H1 (cell line): ENCODE measurements at regions not wholly inside any gene's neighbourhood (a gene's known extent, or its start where the extent isn't known, plus 50 kb on each side); places are given as distances from the start of the nearest gene placed in this dataset.

ENCODE experiments used
- CTCF ChIA-PET: fragments of 300-600 bp; sonication (Branson Sonifier 250); formaldehyde crosslinking; loops from one replicate; lab custom pipeline; 2021; ENCODE audit not compliant: partially characterized antibody; lab: Charles Lee
- POLR2A ChIA-PET: fragments of 300-600 bp; sonication (Branson Sonifier 250); formaldehyde crosslinking; loops from one replicate; lab custom pipeline; 2021; ENCODE audit warnings: inconsistent platforms; ENCODE audit not compliant: partially characterized antibody; lab: Charles Lee
- DNase-seq, 2 experiments: peaks; one replicate each; pipeline versions ENCODE4 v3.0.0 to v3.0.0-alpha.2; 2010 to 2022; ENCODE audit warnings: low spot score in 2 of 2, low read depth in 1 of 2, mixed read lengths in 1 of 2
- FAIRE-seq: peaks from 2 replicates; lab custom pipeline; 2011; peaks lifted over from hg19 to GRCh38; lab: Jason Lieb, UNC
- H2AFZ ChIP-seq: 2 replicates; pipeline ENCODE4 v1.8.1; 2012; ENCODE audit warnings: low read length, inconsistent platforms
- H2AK5ac ChIP-seq: 2 replicates; pipeline ENCODE4 v1.6.1; 2013; ENCODE audit warnings: low read depth, low read length
- H2BK120ac ChIP-seq: replicated peaks from 2 replicates; pipeline ENCODE3; 2013; ENCODE audit warnings: low read depth, low read length, inconsistent platforms
- H2BK12ac ChIP-seq: 2 replicates; pipeline ENCODE4 v1.6.1; 2013; ENCODE audit warnings: low read depth, low read length
- H2BK15ac ChIP-seq: 2 replicates; pipeline ENCODE4 v1.6.1; 2013; ENCODE audit warnings: low read length
- H2BK20ac ChIP-seq: 2 replicates; pipeline ENCODE4 v1.6.1; 2013; ENCODE audit warnings: low read length
- H2BK5ac ChIP-seq: 2 replicates; pipeline ENCODE4 v1.6.1; 2013; ENCODE audit warnings: low read depth, low read length
- H3K14ac ChIP-seq: 2 replicates; pipeline ENCODE4 v1.6.1; 2013; ENCODE audit warnings: inconsistent platforms; ENCODE audit not compliant: insufficient read length
- H3K18ac ChIP-seq: 2 replicates; pipeline ENCODE4 v1.6.1; 2013; ENCODE audit warnings: low read length; ENCODE audit errors: extremely low read depth
- H3K23ac ChIP-seq: 2 replicates; pipeline ENCODE4 v1.6.1; 2013; ENCODE audit warnings: inconsistent platforms; ENCODE audit not compliant: insufficient read length
- H3K23me2 ChIP-seq: 2 replicates; pipeline ENCODE4 v1.6.1; 2013; ENCODE audit warnings: low read depth, low read length
- H3K27ac ChIP-seq: 2 replicates; pipeline ENCODE4 v1.6.1; 2011; ENCODE audit warnings: low read depth, low read length, inconsistent platforms
- H3K27me3 ChIP-seq, 4 experiments: replicated peaks in 1 of 4; 1 replicate in 1 of 4; 2 replicates in 3 of 4; pipeline versions ENCODE4 v1.6.1 to v1.8.1; 2011 to 2013; ENCODE audit warnings: low read length in 3 of 4, mild to moderate bottlenecking in 3 of 4, inconsistent platforms in 2 of 4, mixed read lengths in 2 of 4, moderate library complexity in 1 of 4; ENCODE audit not compliant: control insufficient read depth in 3 of 4, insufficient read depth in 3 of 4; ENCODE audit errors: extremely low read depth in 1 of 4
- H3K36me3 ChIP-seq, 4 experiments: 2 replicates each; pipeline versions ENCODE4 v1.6.1 to v1.8.1; 2011 to 2013; ENCODE audit warnings: mild to moderate bottlenecking in 4 of 4, low read length in 3 of 4, moderate library complexity in 2 of 4, control low read depth in 1 of 4, inconsistent platforms in 1 of 4; ENCODE audit not compliant: insufficient read depth in 4 of 4, control insufficient read depth in 2 of 4
- H3K4ac ChIP-seq: replicated peaks from 2 replicates; pipeline ENCODE3; 2013; ENCODE audit warnings: low read length, low read depth, mixed read lengths, inconsistent platforms; ENCODE audit not compliant: insufficient read length
- H3K4me1 ChIP-seq, 4 experiments: replicated peaks in 1 of 4; 1 replicate in 1 of 4; 2 replicates in 3 of 4; pipeline versions ENCODE4 v1.6.1 to v1.8.1; 2011 to 2013; ENCODE audit warnings: low read length in 3 of 4, inconsistent platforms in 2 of 4, mixed read lengths in 1 of 4; ENCODE audit not compliant: insufficient read depth in 4 of 4, control insufficient read depth in 3 of 4
- H3K4me2 ChIP-seq, 2 experiments: 2 replicates each; pipeline versions ENCODE4 v1.6.1 to v1.8.1; 2011 to 2013; ENCODE audit warnings: low read depth in 2 of 2, low read length in 2 of 2, control low read depth in 1 of 2, inconsistent platforms in 1 of 2, mild to moderate bottlenecking in 1 of 2; ENCODE audit not compliant: insufficient read depth in 1 of 2
- H3K4me3 ChIP-seq, 4 experiments: fragments of 200-600, 300-600 bp in 1 of 4; sonication (generic), shearing (Covaris generic), sonication (Bioruptor Twin) in 1 of 4; 2 replicates each; pipeline versions ENCODE4 v1.5.1 to v1.8.1; 2011 to 2016; ENCODE audit warnings: low read length in 4 of 4, low read depth in 3 of 4, control low read depth in 2 of 4, inconsistent platforms in 2 of 4, mild to moderate bottlenecking in 2 of 4, mixed read lengths in 1 of 4, moderate library complexity in 1 of 4; ENCODE audit not compliant: insufficient read depth in 2 of 4; ENCODE audit errors: extremely low read depth in 1 of 4
- H3K56ac ChIP-seq: replicated peaks from 2 replicates; pipeline ENCODE3; 2013; ENCODE audit warnings: low read depth, mild to moderate bottlenecking, mixed read lengths, low read length, inconsistent platforms; ENCODE audit not compliant: insufficient read length
- H3K79me1 ChIP-seq: 2 replicates; pipeline ENCODE4 v1.6.1; 2013; ENCODE audit warnings: low read depth, low read length, control low read depth
- H3K79me2 ChIP-seq, 2 experiments: 2 replicates each; pipeline versions ENCODE4 v1.6.1 to v1.8.1; 2012 to 2013; ENCODE audit warnings: low read length in 2 of 2, mild to moderate bottlenecking in 2 of 2, inconsistent platforms in 1 of 2; ENCODE audit not compliant: insufficient read depth in 2 of 2, control insufficient read depth in 1 of 2
- H3K9ac ChIP-seq, 4 experiments: replicated peaks in 1 of 4; 1 replicate in 1 of 4; 2 replicates in 3 of 4; pipeline versions ENCODE4 v1.6.1 to v1.8.1; 2011 to 2013; ENCODE audit warnings: low read depth in 3 of 4, low read length in 3 of 4, control low read depth in 2 of 4, mild to moderate bottlenecking in 2 of 4, moderate library complexity in 2 of 4, inconsistent platforms in 1 of 4; ENCODE audit errors: extremely low read depth in 1 of 4
- H3K9me3 ChIP-seq, 2 experiments: 2 replicates each; pipeline versions ENCODE4 v1.6.1 to v1.8.1; 2012 to 2013; ENCODE audit warnings: mild to moderate bottlenecking in 2 of 2, moderate library complexity in 2 of 2, control low read depth in 1 of 2, inconsistent platforms in 1 of 2, low read depth in 1 of 2, low read length in 1 of 2, mixed read lengths in 1 of 2; ENCODE audit not compliant: insufficient read depth in 2 of 2
- H4K20me1 ChIP-seq, 2 experiments: replicated peaks in 1 of 2; 2 replicates each; pipeline versions ENCODE3 to v1.8.1; 2011 to 2013; ENCODE audit warnings: inconsistent platforms in 2 of 2, low read length in 2 of 2, mild to moderate bottlenecking in 1 of 2; ENCODE audit not compliant: insufficient read depth in 2 of 2, control insufficient read depth in 1 of 2
- H4K5ac ChIP-seq: 2 replicates; pipeline ENCODE4 v1.6.1; 2013; ENCODE audit warnings: low read length, low read depth, mixed read lengths, inconsistent platforms; ENCODE audit not compliant: insufficient read length
- H4K8ac ChIP-seq: 2 replicates; pipeline ENCODE4 v1.8.0; 2013; ENCODE audit warnings: mild to moderate bottlenecking, moderate library complexity, low read length, inconsistent platforms; ENCODE audit not compliant: insufficient read depth; ENCODE audit errors: extremely low read depth
- H4K91ac ChIP-seq: replicated peaks from 2 replicates; pipeline ENCODE3; 2013; ENCODE audit warnings: low read length, mixed read lengths, inconsistent platforms; ENCODE audit not compliant: insufficient read length
- CHD1 ChIP-seq: IDR thresholded peaks from 2 replicates; pipeline ENCODE4 v1.6.1; 2012; ENCODE audit warnings: low read depth, low read length, improper control_type of control experiment
- MAFK ChIP-seq: IDR thresholded peaks from 2 replicates; pipeline ENCODE4 v1.6.1; 2012; ENCODE audit warnings: low read depth, mild to moderate bottlenecking, improper control_type of control experiment, low read length
- SIX5 ChIP-seq: IDR thresholded peaks from 2 replicates; pipeline ENCODE4 v1.6.1; 2011; ENCODE audit warnings: mild to moderate bottlenecking, low read depth, low read length
- WGBS, 2 experiments: shearing (Covaris generic) in 1 of 2; methylation state at CpG; one replicate each; pipeline versions ENCODE4 v1.1.6 to v1.1.7; 2013 to 2015; ENCODE audit warnings: low lambda C conversion rate in 2 of 2, mixed read lengths in 2 of 2, inconsistent platforms in 1 of 2, low coverage in 1 of 2, missing lambda C conversion rate in 1 of 2; ENCODE audit not compliant: insufficient replicate concordance in 2 of 2, insufficient coverage in 1 of 2, insufficient read length in 1 of 2; ENCODE audit errors: extremely low coverage in 1 of 2, missing lambda C conversion rate in 1 of 2; 5-methylcytosine and 5-hydroxymethylcytosine counted together

DNA sequence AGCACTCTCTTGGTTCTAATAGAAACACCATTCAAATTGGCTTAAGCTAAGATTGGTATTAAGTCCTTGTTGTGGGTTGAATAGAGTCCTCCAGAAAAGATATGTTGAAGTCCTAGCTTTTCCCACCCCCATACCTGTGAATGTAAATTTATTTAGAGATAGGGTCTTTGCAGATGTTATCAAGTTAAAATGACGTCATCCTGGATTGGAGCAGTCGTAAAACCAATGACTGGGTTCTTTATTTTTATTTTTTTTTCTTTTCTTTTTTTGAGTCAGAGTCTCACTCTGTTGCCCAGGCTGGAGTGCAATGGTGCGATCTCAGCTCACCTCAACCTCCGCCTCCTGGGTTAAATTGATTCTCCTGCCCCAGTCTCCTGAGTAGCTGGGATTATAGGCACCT is 658.6 kb upstream of the RBFOX1 start:
- WGBS, 2 experiments, result 91% methylated on average over 4 of the region's 4 CpGs; no CpG with 5 or more reads in 1 of the 2 experiments

More for the DNA sequence above, 658.6 kb upstream of the RBFOX1 start:
- no peaks in the 10 kb centered on the region for H3K36me3 ChIP-seq
- no peak overlapping the region for H3K23ac ChIP-seq
- no peak for DNase-seq
- no peaks in the 10 kb centered on the region; a peak in 1 of 7 replicates for H3K27me3 ChIP-seq
- H4K91ac ChIP-seq, result no peak overlapping the region
- H3K14ac ChIP-seq, result no peak overlapping the region
- H3K9ac ChIP-seq, result no peak overlapping the region
- ChIA-PET CTCF (interaction anchor here (0.6 to 1.7 kb wide), 3 partner anchors 9 to 31 kb away, joined by 3 to 5 read pairs (median 3); no protein-coding TSS in a partner anchor), POLR2A (no interaction called here)
- H3K23me2 ChIP-seq, result no peaks in the 10 kb centered on the region
- no peak overlapping the region for H2BK5ac ChIP-seq
- no peaks in the 10 kb centered on the region for H4K20me1 ChIP-seq
- H2AK5ac ChIP-seq, result no peak overlapping the region
- no peaks in the 10 kb centered on the region for H3K79me2 ChIP-seq
- H3K56ac ChIP-seq, result no peak overlapping the region
- no peaks in the 10 kb centered on the region for H3K4me1 ChIP-seq
- H3K4ac ChIP-seq, result no peak overlapping the region
- H3K4me2 ChIP-seq, result no peak overlapping the region
- no peak overlapping the region for H2AFZ ChIP-seq
- no peaks in the 10 kb centered on the region for H3K79me1 ChIP-seq
- no peak overlapping the region for H3K18ac ChIP-seq
- H3K9me3 ChIP-seq, result peaks cover 0 to 2% of the 10 kb centered on the region in 2 experiments; a peak in 1 of 4 replicates
- H4K5ac ChIP-seq, result no peak overlapping the region
- no peak overlapping the region for H2BK12ac ChIP-seq
- H3K4me3 ChIP-seq, result no peak overlapping the region
- no peak overlapping the region for H2BK120ac ChIP-seq
- no peak overlapping the region for H2BK15ac ChIP-seq
- no peak for TF ChIP-seq SIX5
- TF ChIP-seq MAFK, result no peak
- no peak for TF ChIP-seq CHD1
- no peak overlapping the region for H3K27ac ChIP-seq
- FAIRE-seq, result no peak
- no peak overlapping the region for H4K8ac ChIP-seq
- no peak overlapping the region for H2BK20ac ChIP-seq
